CD14-positive monocyte (primary cell): ENCODE measurements at regions not wholly inside any gene's neighbourhood (a gene's known extent, or its start where the extent isn't known, plus 50 kb on each side); places are given as distances from the start of the nearest gene placed in this dataset.

Experiments used
- DNase-seq, 3 donors: peaks; one replicate each; pipeline ENCODE4 v3.0.0-alpha.2; 2011 to 2022
- H2AFZ ChIP-seq: 2 replicates; pipeline ENCODE4 v1.6.0; 2012; ENCODE audit warnings: mild to moderate bottlenecking, low read depth, low read length, inconsistent platforms; ENCODE audit not compliant: insufficient read depth, poor library complexity, severe bottlenecking
- H3K27ac ChIP-seq, 2 donors: 1 replicate in 1 of 2; 2 replicates in 1 of 2; pipeline ENCODE4 v1.5.1; 2012 to 2013; ENCODE audit warnings: low read length in 2 of 2, control low read depth in 1 of 2, inconsistent platforms in 1 of 2, low read depth in 1 of 2, mild to moderate bottlenecking in 1 of 2
- H3K27me3 ChIP-seq, 2 donors: one replicate each; pipeline versions ENCODE4 v1.6.0 to v1.6.1; 2011 to 2013; ENCODE audit warnings: low read length in 2 of 2; ENCODE audit not compliant: control insufficient read depth in 2 of 2, insufficient read depth in 2 of 2
- H3K36me3 ChIP-seq, 2 donors: replicated peaks in 1 of 2; 1 replicate in 1 of 2; 2 replicates in 1 of 2; pipeline versions ENCODE4 v1.5.1 to v1.6.1; 2012 to 2013; ENCODE audit warnings: low read length in 2 of 2, control low read depth in 1 of 2, inconsistent platforms in 1 of 2, mild to moderate bottlenecking in 1 of 2; ENCODE audit not compliant: insufficient read depth in 2 of 2, control insufficient read depth in 1 of 2
- H3K4me1 ChIP-seq, 2 donors: 1 replicate in 1 of 2; 2 replicates in 1 of 2; pipeline versions ENCODE4 v1.5.1 to v1.6.1; 2012 to 2013; ENCODE audit warnings: low read length in 2 of 2, control low read depth in 1 of 2, inconsistent platforms in 1 of 2, mild to moderate bottlenecking in 1 of 2, moderate library complexity in 1 of 2; ENCODE audit not compliant: insufficient read depth in 2 of 2, control insufficient read depth in 1 of 2
- H3K4me2 ChIP-seq: replicated peaks from 2 replicates; pipeline ENCODE3; 2012; ENCODE audit warnings: low read length, moderate library complexity, mild to moderate bottlenecking; ENCODE audit not compliant: poor library complexity, severe bottlenecking; ENCODE audit errors: extremely low read depth
- H3K4me3 ChIP-seq, 3 experiments: fragments of 200-600 bp in 1 of 3; sonication (generic) in 1 of 3; replicated peaks in 1 of 3; 1 replicate in 2 of 3; 2 replicates in 1 of 3; pipeline ENCODE4 v1.5.1; 2011 to 2013; ENCODE audit warnings: low read length in 3 of 3, mild to moderate bottlenecking in 3 of 3, control low read depth in 2 of 3, low read depth in 2 of 3, inconsistent platforms in 1 of 3, moderate library complexity in 1 of 3
- H3K79me2 ChIP-seq: 2 replicates; pipeline ENCODE4 v1.6.0; 2012; ENCODE audit warnings: mild to moderate bottlenecking, control low read depth, inconsistent platforms, low read length, moderate library complexity; ENCODE audit not compliant: insufficient read depth
- H3K9ac ChIP-seq: 2 replicates; pipeline ENCODE4 v1.6.0; 2017; ENCODE audit warnings: low read length, mild to moderate bottlenecking; ENCODE audit not compliant: insufficient read depth, poor library complexity, severe bottlenecking
- H3K9me3 ChIP-seq, 2 donors: replicated peaks in 1 of 2; 1 replicate in 1 of 2; 2 replicates in 1 of 2; pipeline versions ENCODE4 v1.5.1 to v1.6.1; 2012 to 2013; ENCODE audit warnings: low read length in 2 of 2, control low read depth in 1 of 2; ENCODE audit not compliant: control insufficient read depth in 1 of 2, insufficient read depth in 1 of 2
- H4K20me1 ChIP-seq: 2 replicates; pipeline ENCODE4 v1.6.0; 2012; ENCODE audit warnings: mild to moderate bottlenecking, low read length, control low read depth, moderate library complexity; ENCODE audit not compliant: insufficient read depth
- H3K27ac Mint-ChIP-seq, 7 donors: one replicate each; pipeline ENCODE4 v1.8.0; 2020; ENCODE audit warnings: mild to moderate bottlenecking in 7 of 7, mixed read lengths in 7 of 7, moderate library complexity in 6 of 7, inconsistent platforms in 2 of 7
- H3K27me3 Mint-ChIP-seq, 3 donors: one replicate each; pipeline ENCODE4 v1.8.0; 2021 to 2022; ENCODE audit warnings: low read depth in 3 of 3, mild to moderate bottlenecking in 3 of 3, mixed read lengths in 3 of 3, moderate library complexity in 3 of 3, inconsistent platforms in 1 of 3
- H3K36me3 Mint-ChIP-seq, 2 donors: one replicate each; pipeline ENCODE4 v1.8.0; 2020; ENCODE audit warnings: mixed read lengths in 2 of 2, inconsistent platforms in 1 of 2, mild to moderate bottlenecking in 1 of 2
- H3K4me1 Mint-ChIP-seq: one replicate; pipeline ENCODE4 v1.8.0; 2020; ENCODE audit warnings: mild to moderate bottlenecking, mixed read lengths
- H3K4me3 Mint-ChIP-seq, 2 donors: one replicate each; pipeline ENCODE4 v1.8.0; 2020; ENCODE audit warnings: mild to moderate bottlenecking in 2 of 2, mixed read lengths in 2 of 2, moderate library complexity in 1 of 2
- H3K9me3 Mint-ChIP-seq, 7 donors: one replicate each; pipeline ENCODE4 v1.8.0; 2020 to 2022; ENCODE audit warnings: mixed read lengths in 7 of 7, mild to moderate bottlenecking in 6 of 7, moderate library complexity in 6 of 7, inconsistent platforms in 2 of 7
- WGBS: methylation state at CpG from one replicate; pipeline ENCODE4 v1.1.5; 2013; ENCODE audit warnings: missing lambda C conversion rate; ENCODE audit not compliant: insufficient coverage; 5-methylcytosine and 5-hydroxymethylcytosine counted together
- intact Hi-C, 2 donors: fragments of 100-400 bp; cut with micrococcal nuclease; formaldehyde crosslinking; loops; one replicate each; pipeline versions ENCODE4 v1.15.0 to v1.15.1; 2023
- TF ChIP-seq, protein P1 (sequence below): fragments of 200-600 bp; IDR thresholded peaks from one replicate; pipeline ENCODE4 v1.8.0; 2022; ENCODE audit warnings: antibody characterized with exemption, mild to moderate bottlenecking

DNA sequence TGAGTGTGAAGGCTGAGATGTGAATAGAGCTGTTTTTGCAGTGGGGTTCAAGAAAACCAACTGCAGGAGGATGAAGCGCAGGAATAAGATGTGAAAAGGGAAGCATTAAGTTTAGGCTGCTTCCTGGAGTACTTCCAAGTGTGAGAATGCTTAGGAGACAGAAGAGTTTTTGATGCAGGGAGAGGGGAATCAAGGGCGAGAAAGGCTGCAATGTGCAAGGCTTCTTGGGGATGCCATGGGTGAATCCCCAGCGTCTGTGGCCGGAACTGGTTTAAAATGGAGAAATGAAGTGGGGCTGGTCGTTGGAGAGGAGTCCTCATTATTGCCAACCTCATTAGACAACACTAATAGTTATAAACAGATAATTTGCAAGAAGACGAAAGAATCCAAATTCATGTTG, 764.9 kb downstream of the LIG4 start:
- H3K27ac Mint-ChIP-seq, result no peak overlapping the region
- no peak overlapping the region for H3K4me2 ChIP-seq
- no peak overlapping the region for H2AFZ ChIP-seq
- H3K4me1 Mint-ChIP-seq, result no peaks in the 10 kb centered on the region
- no peaks in the 10 kb centered on the region for H4K20me1 ChIP-seq
- no peak overlapping the region for H3K4me3 Mint-ChIP-seq
- intact Hi-C loops, result no loop called here
- H3K79me2 ChIP-seq, result no peaks in the 10 kb centered on the region
- no peaks in the 10 kb centered on the region for H3K27me3 ChIP-seq
- peaks cover 2 to 4% (median 2%) of the 10 kb centered on the region in 3 donors for H3K27me3 Mint-ChIP-seq
- no peak for DNase-seq
- H3K36me3 ChIP-seq, result no peaks in the 10 kb centered on the region
- TF ChIP-seq, protein P1, sequence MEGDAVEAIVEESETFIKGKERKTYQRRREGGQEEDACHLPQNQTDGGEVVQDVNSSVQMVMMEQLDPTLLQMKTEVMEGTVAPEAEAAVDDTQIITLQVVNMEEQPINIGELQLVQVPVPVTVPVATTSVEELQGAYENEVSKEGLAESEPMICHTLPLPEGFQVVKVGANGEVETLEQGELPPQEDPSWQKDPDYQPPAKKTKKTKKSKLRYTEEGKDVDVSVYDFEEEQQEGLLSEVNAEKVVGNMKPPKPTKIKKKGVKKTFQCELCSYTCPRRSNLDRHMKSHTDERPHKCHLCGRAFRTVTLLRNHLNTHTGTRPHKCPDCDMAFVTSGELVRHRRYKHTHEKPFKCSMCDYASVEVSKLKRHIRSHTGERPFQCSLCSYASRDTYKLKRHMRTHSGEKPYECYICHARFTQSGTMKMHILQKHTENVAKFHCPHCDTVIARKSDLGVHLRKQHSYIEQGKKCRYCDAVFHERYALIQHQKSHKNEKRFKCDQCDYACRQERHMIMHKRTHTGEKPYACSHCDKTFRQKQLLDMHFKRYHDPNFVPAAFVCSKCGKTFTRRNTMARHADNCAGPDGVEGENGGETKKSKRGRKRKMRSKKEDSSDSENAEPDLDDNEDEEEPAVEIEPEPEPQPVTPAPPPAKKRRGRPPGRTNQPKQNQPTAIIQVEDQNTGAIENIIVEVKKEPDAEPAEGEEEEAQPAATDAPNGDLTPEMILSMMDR, result no peak
- no peak overlapping the region for H3K27ac ChIP-seq
- WGBS, result 71% methylated on average over 2 of the region's 6 CpGs
- no peak overlapping the region for H3K9ac ChIP-seq
- H3K9me3 ChIP-seq, result peaks cover 17 to 25% of the 10 kb centered on the region in 2 donors
- peaks cover 9 to 17% (median 12%) of the 10 kb centered on the region in 7 donors for H3K9me3 Mint-ChIP-seq
- no peaks in the 10 kb centered on the region for H3K4me1 ChIP-seq
- H3K4me3 ChIP-seq, result no peak overlapping the region
- H3K36me3 Mint-ChIP-seq, result no peaks in the 10 kb centered on the region

DNA sequence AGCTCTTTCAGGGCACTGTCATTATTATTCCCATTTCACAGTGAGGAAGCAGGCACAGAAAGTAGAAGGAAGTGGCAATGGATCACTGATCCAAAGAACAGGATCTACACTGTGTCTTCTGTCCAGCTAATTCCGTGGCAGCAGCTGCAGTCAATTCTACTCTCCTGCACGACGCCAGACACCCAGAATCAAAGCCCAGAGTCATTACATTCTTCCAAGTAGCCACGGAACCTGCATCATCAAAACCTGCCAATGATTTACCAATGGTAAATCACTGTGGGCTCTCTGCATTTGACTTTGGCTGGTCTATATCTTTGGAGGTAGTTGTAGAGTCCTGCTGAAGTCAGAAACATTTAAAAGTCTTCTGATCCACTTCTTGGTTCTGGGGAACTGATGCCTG, 767.7 kb downstream of the LIG4 start:
- H3K27me3 Mint-ChIP-seq, result peaks cover 2 to 4% (median 2%) of the 10 kb centered on the region in 3 donors
- Histone ChIP-seq H2AFZ (no peak overlapping the region), H3K36me3 (no peaks in the 10 kb centered on the region), H3K4me1 (no peaks in the 10 kb centered on the region), H3K4me3 (no peak overlapping the region), H4K20me1 (no peaks in the 10 kb centered on the region), H3K27ac (no peak overlapping the region), H3K9ac (no peak overlapping the region), H3K79me2 (no peaks in the 10 kb centered on the region), H3K4me2 (no peak overlapping the region), H3K9me3 (peaks cover 3 to 9% of the 10 kb centered on the region in 2 donors), H3K27me3 (no peaks in the 10 kb centered on the region)
- WGBS, result no CpG with 5 or more reads among the region's 4 CpGs
- H3K27ac Mint-ChIP-seq, result no peak overlapping the region
- H3K36me3 Mint-ChIP-seq, result no peaks in the 10 kb centered on the region
- no peaks in the 10 kb centered on the region for H3K4me1 Mint-ChIP-seq
- peaks cover 2 to 10% (median 7%) of the 10 kb centered on the region in 7 donors for H3K9me3 Mint-ChIP-seq
- TF ChIP-seq, protein P1, result no peak
- no peak for DNase-seq
- intact Hi-C loops, result no loop called here
- H3K4me3 Mint-ChIP-seq, result no peak overlapping the region
